ENCODE measurements at regions not wholly inside any gene's neighbourhood (a gene's known extent, or its start where the extent isn't known, plus 50 kb on each side); places are given as distances from the start of the nearest gene placed in this dataset.

DNA sequence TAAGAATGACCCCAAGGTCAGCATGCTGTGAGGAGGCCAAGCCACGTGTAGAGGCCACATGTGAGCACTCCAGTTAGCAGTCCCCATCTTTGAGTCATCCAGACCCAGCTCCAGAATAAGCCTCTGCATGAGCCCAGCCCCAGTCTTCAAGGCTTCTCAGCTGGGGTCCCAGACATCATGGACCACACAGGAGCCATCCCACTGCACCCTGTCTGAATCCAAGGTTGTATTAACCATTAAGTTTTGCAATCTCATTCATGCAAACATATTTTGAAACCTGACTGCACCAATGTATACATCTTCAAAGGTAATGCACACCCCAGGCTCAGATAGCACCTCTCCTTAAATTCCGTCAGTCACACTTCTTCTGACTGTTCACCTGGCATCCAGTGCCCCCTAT, 249.1 kb upstream of the CHRNA7 start:
- TF ChIP-seq, protein P1, sequence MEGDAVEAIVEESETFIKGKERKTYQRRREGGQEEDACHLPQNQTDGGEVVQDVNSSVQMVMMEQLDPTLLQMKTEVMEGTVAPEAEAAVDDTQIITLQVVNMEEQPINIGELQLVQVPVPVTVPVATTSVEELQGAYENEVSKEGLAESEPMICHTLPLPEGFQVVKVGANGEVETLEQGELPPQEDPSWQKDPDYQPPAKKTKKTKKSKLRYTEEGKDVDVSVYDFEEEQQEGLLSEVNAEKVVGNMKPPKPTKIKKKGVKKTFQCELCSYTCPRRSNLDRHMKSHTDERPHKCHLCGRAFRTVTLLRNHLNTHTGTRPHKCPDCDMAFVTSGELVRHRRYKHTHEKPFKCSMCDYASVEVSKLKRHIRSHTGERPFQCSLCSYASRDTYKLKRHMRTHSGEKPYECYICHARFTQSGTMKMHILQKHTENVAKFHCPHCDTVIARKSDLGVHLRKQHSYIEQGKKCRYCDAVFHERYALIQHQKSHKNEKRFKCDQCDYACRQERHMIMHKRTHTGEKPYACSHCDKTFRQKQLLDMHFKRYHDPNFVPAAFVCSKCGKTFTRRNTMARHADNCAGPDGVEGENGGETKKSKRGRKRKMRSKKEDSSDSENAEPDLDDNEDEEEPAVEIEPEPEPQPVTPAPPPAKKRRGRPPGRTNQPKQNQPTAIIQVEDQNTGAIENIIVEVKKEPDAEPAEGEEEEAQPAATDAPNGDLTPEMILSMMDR (IDR thresholded peaks at IDR 0.05; ENCODE audit: low read depth, low read length) = no peak

GRCh38 chr15:31782016-31782783, 248.1 kb upstream of the CHRNA7 start:
- TF ChIP-seq, protein P1 (IDR thresholded peaks at IDR 0.05; ENCODE audit: low read depth, low read length) = no peak
- no peak overlapping the region for H3K4me3 ChIP-seq (ENCODE audit: low read depth, low read length)

More for the DNA sequence above, 249.1 kb upstream of the CHRNA7 start:
- no peak overlapping the region for H3K4me3 ChIP-seq (ENCODE audit: low read depth, low read length)

DNA sequence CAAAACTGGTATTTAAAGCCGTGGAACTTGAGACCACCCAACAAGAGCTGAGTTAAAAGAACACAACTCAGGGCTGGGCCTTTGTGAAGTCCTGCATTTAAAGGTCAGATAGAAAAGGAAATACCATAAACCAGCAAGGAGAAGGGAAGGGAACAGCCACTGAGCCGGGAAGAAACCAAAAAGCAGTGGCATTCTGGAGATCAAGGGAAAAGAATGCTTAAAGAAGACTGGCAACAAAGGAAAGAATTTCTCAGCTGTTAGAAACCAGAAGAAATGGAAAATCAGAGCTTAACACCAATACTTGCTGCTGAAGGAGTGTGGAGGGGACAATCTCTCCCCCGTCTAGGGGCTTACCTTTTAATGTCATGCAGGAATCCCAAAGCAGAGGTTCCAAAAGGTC, 247.4 kb upstream of the CHRNA7 start:
- no peak overlapping the region for H3K4me3 ChIP-seq (ENCODE audit: low read depth, low read length)
- TF ChIP-seq, protein P1 (IDR thresholded peaks at IDR 0.05; ENCODE audit: low read depth, low read length) = no peak

GRCh38 chr15:31786360-31786759, 244.0 kb upstream of the CHRNA7 start:
- H3K4me3 ChIP-seq (ENCODE audit: low read depth, low read length) = no peak overlapping the region
- TF ChIP-seq, protein P1 (IDR thresholded peaks at IDR 0.05; ENCODE audit: low read depth, low read length) = no peak

DNA sequence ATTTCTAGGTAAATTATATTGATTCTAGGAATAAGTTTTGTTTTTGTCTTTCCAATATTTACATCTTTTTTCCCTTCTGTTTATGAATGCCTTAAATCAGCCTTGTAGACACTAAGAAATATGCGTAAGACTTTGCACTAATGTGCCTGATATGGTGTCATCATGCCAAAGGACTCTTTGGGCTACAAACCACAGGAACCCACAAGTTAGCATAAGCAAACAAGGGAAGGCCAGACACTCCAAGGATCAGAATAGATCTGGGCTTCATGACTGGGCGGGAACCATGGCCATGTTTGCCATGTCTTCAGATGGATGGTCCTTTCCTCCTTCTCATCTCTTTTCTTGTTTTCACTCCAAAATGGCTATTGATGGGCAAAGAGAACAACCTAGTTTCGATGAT, 242.2 kb upstream of the CHRNA7 start:
- TF ChIP-seq, protein P1 (IDR thresholded peaks at IDR 0.05; ENCODE audit: low read depth, low read length) = no peak

GRCh38 chr15:31792611-31793199, 237.6 kb upstream of the CHRNA7 start:
- TF ChIP-seq, protein P1 (IDR thresholded peaks at IDR 0.05; ENCODE audit: low read depth, low read length) = no peak
- no peak overlapping the region for H3K4me3 ChIP-seq (ENCODE audit: low read depth, low read length)

More for the DNA sequence above, 242.2 kb upstream of the CHRNA7 start:
- no peak overlapping the region for H3K4me3 ChIP-seq (ENCODE audit: low read depth, low read length)

DNA sequence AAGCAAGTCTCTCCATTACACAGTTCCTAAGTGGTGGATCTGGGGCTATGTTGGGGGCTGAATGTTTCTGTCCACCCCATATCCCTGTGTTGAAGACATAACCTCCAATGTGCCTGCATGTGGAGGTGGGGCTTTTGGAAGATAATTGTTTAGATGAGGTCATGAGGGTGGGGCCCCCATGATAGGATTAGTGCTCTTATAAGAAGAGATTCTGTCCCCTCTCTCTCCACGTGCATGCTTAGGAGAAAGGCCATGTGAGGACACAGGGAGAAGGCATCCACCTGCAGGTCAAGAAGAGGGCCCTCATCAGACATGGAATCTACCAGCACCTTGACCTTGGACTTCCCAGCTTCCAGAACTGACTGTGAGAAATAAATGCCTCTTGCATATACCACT, 231.0 kb upstream of the CHRNA7 start:
- TF ChIP-seq, protein P1 (IDR thresholded peaks at IDR 0.05; ENCODE audit: low read depth, low read length) = no peak
- H3K4me3 ChIP-seq (ENCODE audit: low read depth, low read length) = no peak overlapping the region
